Type B pancreatic cell (in vitro differentiated cells): ENCODE measurements at regions not wholly inside any gene's neighbourhood (a gene's known extent, or its start where the extent isn't known, plus 50 kb on each side); places are given as distances from the start of the nearest gene placed in this dataset.

Experiments used
- DNase-seq: peaks from one replicate; pipeline ENCODE4 v3.0.0; 2021; ENCODE audit warnings: mixed read lengths; ENCODE audit not compliant: unreplicated experiment; ENCODE audit errors: extremely low spot score
- H3K27ac Mint-ChIP-seq: 2 replicates; pipeline ENCODE4 v1.8.0; 2021; ENCODE audit warnings: mild to moderate bottlenecking, mixed read lengths
- H3K27me3 Mint-ChIP-seq: 2 replicates; pipeline ENCODE4 v1.8.0; 2021; ENCODE audit warnings: mixed read lengths
- H3K36me3 Mint-ChIP-seq: 2 replicates; pipeline ENCODE4 v1.8.0; 2021; ENCODE audit warnings: mixed read lengths
- H3K4me1 Mint-ChIP-seq: one replicate; pipeline ENCODE4 v1.8.0; 2021; ENCODE audit warnings: mixed read lengths; ENCODE audit not compliant: unreplicated experiment
- H3K4me3 Mint-ChIP-seq: 2 replicates; pipeline ENCODE4 v1.8.0; 2021; ENCODE audit warnings: mild to moderate bottlenecking, mixed read lengths
- H3K9me3 Mint-ChIP-seq: 2 replicates; pipeline ENCODE4 v1.8.0; 2021; ENCODE audit warnings: mixed read lengths
- CTCF ChIP-seq: fragments of 200-600 bp; sonication (generic); conservative IDR thresholded peaks from 2 replicates; pipeline ENCODE4 v1.5.0; 2021; ENCODE audit warnings: antibody characterized with exemption, mild to moderate bottlenecking

- Mint-ChIP-seq H3K4me1 (no peaks in the 10 kb centered on the region), H3K9me3 (peaks cover under 1% of the 10 kb centered on the region), H3K36me3 (no peaks in the 10 kb centered on the region), H3K27me3 (peaks cover 9% of the 10 kb centered on the region), H3K4me3 (no peak overlapping the region), H3K27ac (no peak overlapping the region)
- TF ChIP-seq CTCF, result no peak
- peak; percentile 58 for DNase-seq
Observed at GRCh38 chr2:239677453-239678185, 276.8 kb upstream of the HDAC4 start.

- no peak overlapping the region for H3K27ac Mint-ChIP-seq
- peaks cover 7% of the 10 kb centered on the region for H3K27me3 Mint-ChIP-seq
- no peak for TF ChIP-seq CTCF
- no peaks in the 10 kb centered on the region for H3K9me3 Mint-ChIP-seq
- no peak for DNase-seq
- no peaks in the 10 kb centered on the region for H3K4me1 Mint-ChIP-seq
- H3K4me3 Mint-ChIP-seq, result no peak overlapping the region
- no peaks in the 10 kb centered on the region for H3K36me3 Mint-ChIP-seq
Observed at GRCh38 chr2:239676716-239677452, 276.1 kb upstream of the HDAC4 start.

GRCh38 chr2:239675826-239676715 lies 275.3 kb upstream of the HDAC4 start:
- peaks cover 7% of the 10 kb centered on the region for H3K27me3 Mint-ChIP-seq
- TF ChIP-seq CTCF, result no peak
- no peak overlapping the region for H3K4me3 Mint-ChIP-seq
- DNase-seq, result no peak
- H3K4me1 Mint-ChIP-seq, result no peaks in the 10 kb centered on the region
- H3K27ac Mint-ChIP-seq, result no peak overlapping the region
- H3K36me3 Mint-ChIP-seq, result no peaks in the 10 kb centered on the region
- H3K9me3 Mint-ChIP-seq, result no peaks in the 10 kb centered on the region

GRCh38 chr2:239674981-239675825 lies 274.4 kb upstream of the HDAC4 start:
- no peaks in the 10 kb centered on the region for H3K4me1 Mint-ChIP-seq
- H3K9me3 Mint-ChIP-seq, result no peaks in the 10 kb centered on the region
- TF ChIP-seq CTCF, result no peak
- no peak for DNase-seq
- H3K27ac Mint-ChIP-seq, result no peak overlapping the region
- no peaks in the 10 kb centered on the region for H3K36me3 Mint-ChIP-seq
- H3K27me3 Mint-ChIP-seq, result peaks cover 8% of the 10 kb centered on the region
- H3K4me3 Mint-ChIP-seq, result no peak overlapping the region
